ENCODE measurements at regions not wholly inside any gene's neighbourhood (a gene's known extent, or its start where the extent isn't known, plus 50 kb on each side); places are given as distances from the start of the nearest gene placed in this dataset.

GRCh38 chr4:130395871-130396270 lies 1299.9 kb downstream of the C4orf33 start:
- no peaks in the 10 kb centered on the region for H3K27me3 Mint-ChIP-seq (ENCODE audit: low read depth)
- H3K36me3 Mint-ChIP-seq (ENCODE audit: low read depth): no peaks in the 10 kb centered on the region
- no peak for DNase-seq
- CTCF ChIA-PET: no interaction called here
- no peak for ATAC-seq
- H3K27ac Mint-ChIP-seq: no peak overlapping the region
- no peak overlapping the region for H3K4me3 Mint-ChIP-seq
- no peaks in the 10 kb centered on the region for H3K4me1 Mint-ChIP-seq (ENCODE audit: low read depth)
- POLR2A ChIA-PET: no interaction called here
- H3K9me3 Mint-ChIP-seq (ENCODE audit: insufficient read depth): no peaks in the 10 kb centered on the region

- Mint-ChIP-seq H3K27ac (no peak overlapping the region), H3K4me1 (ENCODE audit: low read depth) (no peaks in the 10 kb centered on the region), H3K4me3 (no peak overlapping the region), H3K27me3 (ENCODE audit: low read depth) (no peaks in the 10 kb centered on the region), H3K9me3 (ENCODE audit: insufficient read depth) (no peaks in the 10 kb centered on the region), H3K36me3 (ENCODE audit: low read depth) (no peaks in the 10 kb centered on the region)
- DNase-seq: no peak
- ChIA-PET POLR2A (no interaction called here), CTCF (no interaction called here)
- no peak for ATAC-seq
Measured at GRCh38 chr4:130403221-130403620, 1307.3 kb downstream of the C4orf33 start.

DNA sequence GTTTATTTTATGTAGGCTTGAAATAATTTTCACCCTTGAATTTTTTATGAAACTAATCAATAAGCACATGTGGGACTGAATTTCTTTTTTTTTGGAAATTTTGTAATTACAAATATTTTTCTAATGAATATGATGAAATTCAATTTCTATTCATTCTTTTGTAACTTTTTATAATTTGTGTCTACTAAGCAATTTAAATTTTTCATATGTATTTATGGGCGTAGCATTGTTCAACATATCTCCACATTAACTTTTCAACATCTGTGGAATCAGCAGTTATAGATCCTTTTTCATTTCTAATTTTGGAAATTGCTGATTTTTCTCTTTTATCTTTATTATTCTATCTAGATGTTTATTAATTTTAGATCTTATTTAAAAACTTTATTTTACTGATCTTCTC lies 1320.3 kb downstream of the C4orf33 start:
- ATAC-seq (no peak), DNase-seq (no peak)
- no peaks in the 10 kb centered on the region for H3K36me3 Mint-ChIP-seq (ENCODE audit: low read depth)
- H3K4me3 Mint-ChIP-seq: no peak overlapping the region
- no peaks in the 10 kb centered on the region for H3K27me3 Mint-ChIP-seq (ENCODE audit: low read depth)
- POLR2A ChIA-PET: no interaction called here
- CTCF ChIA-PET: no interaction called here
- H3K27ac Mint-ChIP-seq: no peak overlapping the region
- peaks cover 3% of the 10 kb centered on the region for H3K9me3 Mint-ChIP-seq (ENCODE audit: insufficient read depth)
- H3K4me1 Mint-ChIP-seq (ENCODE audit: low read depth): no peaks in the 10 kb centered on the region

GRCh38 chr4:130419211-130419975 lies 1323.4 kb downstream of the C4orf33 start:
- Mint-ChIP-seq H3K9me3 (ENCODE audit: insufficient read depth) (peaks cover 5% of the 10 kb centered on the region), H3K4me1 (ENCODE audit: low read depth) (no peaks in the 10 kb centered on the region), H3K27me3 (ENCODE audit: low read depth) (no peaks in the 10 kb centered on the region), H3K4me3 (no peak overlapping the region), H3K27ac (no peak overlapping the region), H3K36me3 (ENCODE audit: low read depth) (no peaks in the 10 kb centered on the region)
- DNase-seq (no peak), ATAC-seq (no peak)
- ChIA-PET CTCF (interaction anchor here (0.6 kb wide), 1 partner anchor 80 kb away, joined by 3 read pairs; no protein-coding TSS in a partner anchor), POLR2A (no interaction called here)

DNA sequence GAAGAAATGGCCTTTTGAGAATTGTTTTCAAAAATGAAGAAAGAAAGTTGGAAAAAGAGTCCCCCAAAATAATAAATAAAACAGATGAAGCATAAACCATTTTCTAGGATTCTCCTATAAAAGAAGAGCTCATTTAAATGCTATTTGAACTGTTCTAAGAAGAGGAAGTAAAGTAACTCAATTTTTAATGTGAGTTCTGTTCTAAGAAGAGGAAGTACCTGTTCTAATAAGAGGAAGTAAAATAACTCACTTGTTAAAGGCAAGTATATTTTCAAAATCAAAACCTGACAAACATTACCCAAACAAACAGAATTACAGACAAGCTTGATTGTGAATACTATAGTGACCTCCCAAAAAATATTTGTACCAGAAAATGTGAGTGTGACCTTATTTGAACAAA lies 1326.3 kb downstream of the C4orf33 start:
- ATAC-seq (no peak), DNase-seq (no peak)
- no peak overlapping the region for H3K27ac Mint-ChIP-seq
- POLR2A ChIA-PET: no interaction called here
- peaks cover 7% of the 10 kb centered on the region for H3K9me3 Mint-ChIP-seq (ENCODE audit: insufficient read depth)
- no peaks in the 10 kb centered on the region for H3K36me3 Mint-ChIP-seq (ENCODE audit: low read depth)
- CTCF ChIA-PET: no interaction called here
- no peaks in the 10 kb centered on the region for H3K27me3 Mint-ChIP-seq (ENCODE audit: low read depth)
- no peaks in the 10 kb centered on the region for H3K4me1 Mint-ChIP-seq (ENCODE audit: low read depth)
- H3K4me3 Mint-ChIP-seq: no peak overlapping the region

DNA sequence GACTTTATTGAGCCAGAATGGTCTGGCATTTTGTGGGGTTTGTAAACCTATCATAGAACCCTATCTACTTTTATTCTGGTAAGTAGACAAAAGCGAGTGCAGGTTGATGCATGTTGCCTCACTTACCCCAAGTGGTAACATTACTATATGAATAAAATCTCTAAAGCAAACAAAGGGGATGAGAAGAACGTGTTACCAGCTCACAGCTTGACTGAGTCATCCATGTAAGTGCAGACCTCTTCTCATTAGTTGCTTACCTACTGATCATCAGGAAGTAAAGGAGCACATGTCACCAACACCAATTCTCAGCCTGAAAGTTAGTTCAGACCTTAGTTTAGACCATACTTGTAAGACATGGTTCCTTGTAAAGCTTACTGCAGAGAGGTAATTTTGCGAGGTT lies 1328.3 kb downstream of the C4orf33 start:
- no peak for ATAC-seq
- H3K9me3 Mint-ChIP-seq (ENCODE audit: insufficient read depth): peaks cover 7% of the 10 kb centered on the region
- POLR2A ChIA-PET: no interaction called here

GRCh38 chr4:130432289-130432688 lies 1336.3 kb downstream of the C4orf33 start:
- ATAC-seq (no peak), DNase-seq (no peak)
- Mint-ChIP-seq H3K27ac (no peak overlapping the region), H3K9me3 (ENCODE audit: insufficient read depth) (no peaks in the 10 kb centered on the region), H3K4me1 (ENCODE audit: low read depth) (no peaks in the 10 kb centered on the region), H3K4me3 (no peak overlapping the region), H3K27me3 (ENCODE audit: low read depth) (no peaks in the 10 kb centered on the region), H3K36me3 (ENCODE audit: low read depth) (no peaks in the 10 kb centered on the region)
- ChIA-PET POLR2A (no interaction called here), CTCF (no interaction called here)

More for the DNA sequence above, 1328.3 kb downstream of the C4orf33 start:
- Mint-ChIP-seq H3K27ac (no peak overlapping the region), H3K4me1 (ENCODE audit: low read depth) (no peaks in the 10 kb centered on the region), H3K27me3 (ENCODE audit: low read depth) (no peaks in the 10 kb centered on the region), H3K4me3 (no peak overlapping the region), H3K36me3 (ENCODE audit: low read depth) (no peaks in the 10 kb centered on the region)
- DNase-seq: no peak
- CTCF ChIA-PET: no interaction called here

GRCh38 chr4:130449741-130450140 lies 1353.8 kb downstream of the C4orf33 start:
- peaks cover 12% of the 10 kb centered on the region for H3K9me3 Mint-ChIP-seq (ENCODE audit: insufficient read depth)
- ATAC-seq: no peak
- H3K27me3 Mint-ChIP-seq (ENCODE audit: low read depth): no peaks in the 10 kb centered on the region
- H3K27ac Mint-ChIP-seq: no peak overlapping the region
- no peak overlapping the region for H3K4me3 Mint-ChIP-seq
- ChIA-PET POLR2A (no interaction called here), CTCF (no interaction called here)
- no peak for DNase-seq
- H3K4me1 Mint-ChIP-seq (ENCODE audit: low read depth): no peaks in the 10 kb centered on the region
- H3K36me3 Mint-ChIP-seq (ENCODE audit: low read depth): no peaks in the 10 kb centered on the region

GRCh38 chr4:130468340-130468739 lies 1372.4 kb downstream of the C4orf33 start:
- ATAC-seq: no peak

GRCh38 chr4:130478406-130478805 lies 1382.5 kb downstream of the C4orf33 start:
- ChIA-PET CTCF (no interaction called here), POLR2A (no interaction called here)
- H3K4me3 Mint-ChIP-seq: no peak overlapping the region
- no peaks in the 10 kb centered on the region for H3K4me1 Mint-ChIP-seq (ENCODE audit: low read depth)
- H3K27me3 Mint-ChIP-seq (ENCODE audit: low read depth): no peaks in the 10 kb centered on the region
- H3K36me3 Mint-ChIP-seq (ENCODE audit: low read depth): no peaks in the 10 kb centered on the region
- DNase-seq: no peak
- no peak for ATAC-seq
- peaks cover 9% of the 10 kb centered on the region for H3K9me3 Mint-ChIP-seq (ENCODE audit: insufficient read depth)
- no peak overlapping the region for H3K27ac Mint-ChIP-seq

More at GRCh38 chr4:130468340-130468739, 1372.4 kb downstream of the C4orf33 start:
- no peaks in the 10 kb centered on the region for H3K36me3 Mint-ChIP-seq (ENCODE audit: low read depth)
- CTCF ChIA-PET: no interaction called here
- no peak overlapping the region for H3K27ac Mint-ChIP-seq
- no peaks in the 10 kb centered on the region for H3K4me1 Mint-ChIP-seq (ENCODE audit: low read depth)
- no peak overlapping the region for H3K4me3 Mint-ChIP-seq
- H3K27me3 Mint-ChIP-seq (ENCODE audit: low read depth): no peaks in the 10 kb centered on the region
- POLR2A ChIA-PET: no interaction called here
- no peak for DNase-seq
- H3K9me3 Mint-ChIP-seq (ENCODE audit: insufficient read depth): no peaks in the 10 kb centered on the region

GRCh38 chr4:130479020-130479419 lies 1383.1 kb downstream of the C4orf33 start:
- peaks cover 9% of the 10 kb centered on the region for H3K9me3 Mint-ChIP-seq (ENCODE audit: insufficient read depth)
- ChIA-PET CTCF (no interaction called here), POLR2A (no interaction called here)
- no peak overlapping the region for H3K4me3 Mint-ChIP-seq
- no peak for DNase-seq
- H3K4me1 Mint-ChIP-seq (ENCODE audit: low read depth): no peaks in the 10 kb centered on the region
- no peaks in the 10 kb centered on the region for H3K36me3 Mint-ChIP-seq (ENCODE audit: low read depth)
- no peak overlapping the region for H3K27ac Mint-ChIP-seq
- ATAC-seq: no peak
- no peaks in the 10 kb centered on the region for H3K27me3 Mint-ChIP-seq (ENCODE audit: low read depth)

DNA sequence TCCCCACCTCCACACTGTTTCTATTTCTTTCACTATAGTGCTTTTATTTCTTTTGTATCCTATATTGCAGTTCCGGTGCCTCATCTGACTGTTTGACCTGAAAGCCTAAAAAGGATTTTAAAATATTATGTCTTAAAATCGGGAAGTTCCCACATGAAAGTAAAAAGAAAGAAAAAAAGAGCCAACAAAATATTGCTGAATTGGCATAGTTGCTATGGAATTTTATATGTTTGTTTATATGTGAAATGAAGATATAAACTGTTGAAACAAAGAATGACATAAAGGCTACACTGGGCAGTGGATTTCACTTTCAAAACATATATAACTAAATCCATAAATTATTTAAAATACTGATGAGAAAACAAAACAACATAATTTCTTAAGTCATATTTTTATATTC lies 1383.7 kb downstream of the C4orf33 start:
- H3K4me3 Mint-ChIP-seq: no peak overlapping the region
- H3K27me3 Mint-ChIP-seq (ENCODE audit: low read depth): no peaks in the 10 kb centered on the region
- ChIA-PET POLR2A (no interaction called here), CTCF (no interaction called here)
- no peaks in the 10 kb centered on the region for H3K4me1 Mint-ChIP-seq (ENCODE audit: low read depth)
- ATAC-seq (no peak), DNase-seq (no peak)
- no peak overlapping the region for H3K27ac Mint-ChIP-seq
- peaks cover 9% of the 10 kb centered on the region for H3K9me3 Mint-ChIP-seq (ENCODE audit: insufficient read depth)
- no peaks in the 10 kb centered on the region for H3K36me3 Mint-ChIP-seq (ENCODE audit: low read depth)

GRCh38 chr4:130484826-130485225 lies 1388.9 kb downstream of the C4orf33 start:
- Mint-ChIP-seq H3K4me1 (ENCODE audit: low read depth) (no peaks in the 10 kb centered on the region), H3K27ac (no peak overlapping the region), H3K36me3 (ENCODE audit: low read depth) (no peaks in the 10 kb centered on the region), H3K4me3 (no peak overlapping the region), H3K9me3 (ENCODE audit: insufficient read depth) (no peaks in the 10 kb centered on the region), H3K27me3 (ENCODE audit: low read depth) (no peaks in the 10 kb centered on the region)
- ATAC-seq (no peak), DNase-seq (no peak)
- ChIA-PET CTCF (no interaction called here), POLR2A (no interaction called here)
